Endothelial cell (in vitro differentiated cells): ENCODE measurements at regions not wholly inside any gene's neighbourhood (a gene's known extent, or its start where the extent isn't known, plus 50 kb on each side); places are given as distances from the start of the nearest gene placed in this dataset.

Experiments
- DNase-seq: peaks from one replicate; pipeline ENCODE4 v3.0.0; 2021; ENCODE audit warnings: low spot score
- H3K27ac Mint-ChIP-seq: one replicate; pipeline ENCODE4 v1.8.0; 2021; ENCODE audit warnings: mixed read lengths, inconsistent platforms; ENCODE audit not compliant: unreplicated experiment
- H3K27me3 Mint-ChIP-seq: one replicate; pipeline ENCODE4 v1.8.0; 2021; ENCODE audit warnings: mild to moderate bottlenecking, moderate library complexity, mixed read lengths, inconsistent platforms; ENCODE audit not compliant: unreplicated experiment
- H3K36me3 Mint-ChIP-seq: one replicate; pipeline ENCODE4 v1.8.0; 2021; ENCODE audit warnings: mild to moderate bottlenecking, low read depth, mixed read lengths, inconsistent platforms; ENCODE audit not compliant: unreplicated experiment
- H3K4me1 Mint-ChIP-seq: one replicate; pipeline ENCODE4 v1.8.0; 2021; ENCODE audit warnings: mild to moderate bottlenecking, mixed read lengths, inconsistent platforms; ENCODE audit not compliant: unreplicated experiment
- H3K4me3 Mint-ChIP-seq: one replicate; pipeline ENCODE4 v1.8.0; 2021; ENCODE audit warnings: mild to moderate bottlenecking, mixed read lengths, inconsistent platforms; ENCODE audit not compliant: unreplicated experiment
- H3K9me3 Mint-ChIP-seq: one replicate; pipeline ENCODE4 v1.8.0; 2021; ENCODE audit warnings: mixed read lengths, inconsistent platforms; ENCODE audit not compliant: unreplicated experiment
- TF ChIP-seq, protein P1 (sequence below): fragments of 200-600 bp; sonication (generic); IDR thresholded peaks from one replicate; pipeline ENCODE4 v1.5.0; 2021; ENCODE audit warnings: antibody characterized with exemption; ENCODE audit not compliant: unreplicated experiment

- Mint-ChIP-seq H3K36me3 (peaks cover 3% of the 10 kb centered on the region), H3K4me1 (peaks cover 2% of the 10 kb centered on the region), H3K27me3 (no peaks in the 10 kb centered on the region), H3K9me3 (no peaks in the 10 kb centered on the region), H3K4me3 (no peak overlapping the region), H3K27ac (no peak overlapping the region)
- DNase-seq, result no peak
- TF ChIP-seq, protein P1, sequence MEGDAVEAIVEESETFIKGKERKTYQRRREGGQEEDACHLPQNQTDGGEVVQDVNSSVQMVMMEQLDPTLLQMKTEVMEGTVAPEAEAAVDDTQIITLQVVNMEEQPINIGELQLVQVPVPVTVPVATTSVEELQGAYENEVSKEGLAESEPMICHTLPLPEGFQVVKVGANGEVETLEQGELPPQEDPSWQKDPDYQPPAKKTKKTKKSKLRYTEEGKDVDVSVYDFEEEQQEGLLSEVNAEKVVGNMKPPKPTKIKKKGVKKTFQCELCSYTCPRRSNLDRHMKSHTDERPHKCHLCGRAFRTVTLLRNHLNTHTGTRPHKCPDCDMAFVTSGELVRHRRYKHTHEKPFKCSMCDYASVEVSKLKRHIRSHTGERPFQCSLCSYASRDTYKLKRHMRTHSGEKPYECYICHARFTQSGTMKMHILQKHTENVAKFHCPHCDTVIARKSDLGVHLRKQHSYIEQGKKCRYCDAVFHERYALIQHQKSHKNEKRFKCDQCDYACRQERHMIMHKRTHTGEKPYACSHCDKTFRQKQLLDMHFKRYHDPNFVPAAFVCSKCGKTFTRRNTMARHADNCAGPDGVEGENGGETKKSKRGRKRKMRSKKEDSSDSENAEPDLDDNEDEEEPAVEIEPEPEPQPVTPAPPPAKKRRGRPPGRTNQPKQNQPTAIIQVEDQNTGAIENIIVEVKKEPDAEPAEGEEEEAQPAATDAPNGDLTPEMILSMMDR, result no peak
Observed at GRCh38 chrX:10033375-10034007, 66.3 kb downstream of the CLDN34 start.

- Mint-ChIP-seq H3K27ac (no peak overlapping the region), H3K4me3 (no peak overlapping the region), H3K27me3 (no peaks in the 10 kb centered on the region), H3K9me3 (no peaks in the 10 kb centered on the region), H3K36me3 (peaks cover 3% of the 10 kb centered on the region), H3K4me1 (peaks cover 2% of the 10 kb centered on the region)
- TF ChIP-seq, protein P1, result no peak
- DNase-seq, result no peak
Observed at GRCh38 chrX:10034740-10035260, 67.6 kb downstream of the CLDN34 start.

DNA sequence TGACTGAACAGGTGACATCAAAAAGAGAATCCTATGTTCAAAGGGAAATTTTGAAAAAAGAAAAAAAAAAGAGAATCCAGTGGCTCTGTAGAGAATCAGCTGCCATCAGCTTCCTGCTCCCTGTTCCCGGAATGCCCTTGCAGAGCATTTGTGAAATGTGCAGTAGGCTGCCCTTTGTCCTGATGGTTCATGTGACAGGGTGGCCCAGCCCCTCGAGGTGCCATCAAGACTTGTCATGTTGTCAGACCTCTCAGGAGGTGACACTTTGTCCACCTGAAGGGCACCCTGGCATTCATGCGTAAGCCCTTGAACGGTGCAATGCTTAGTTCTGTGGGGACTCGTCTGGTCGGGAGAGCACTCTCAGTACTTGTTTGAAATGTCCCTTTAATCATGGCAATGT, 71.4 kb downstream of the CLDN34 start:
- no peaks in the 10 kb centered on the region for H3K36me3 Mint-ChIP-seq
- no peak for DNase-seq
- H3K4me3 Mint-ChIP-seq, result no peak overlapping the region
- H3K27ac Mint-ChIP-seq, result no peak overlapping the region
- peaks cover 3% of the 10 kb centered on the region for H3K4me1 Mint-ChIP-seq
- no peaks in the 10 kb centered on the region for H3K27me3 Mint-ChIP-seq
- H3K9me3 Mint-ChIP-seq, result no peaks in the 10 kb centered on the region
- TF ChIP-seq, protein P1, result no peak

DNA sequence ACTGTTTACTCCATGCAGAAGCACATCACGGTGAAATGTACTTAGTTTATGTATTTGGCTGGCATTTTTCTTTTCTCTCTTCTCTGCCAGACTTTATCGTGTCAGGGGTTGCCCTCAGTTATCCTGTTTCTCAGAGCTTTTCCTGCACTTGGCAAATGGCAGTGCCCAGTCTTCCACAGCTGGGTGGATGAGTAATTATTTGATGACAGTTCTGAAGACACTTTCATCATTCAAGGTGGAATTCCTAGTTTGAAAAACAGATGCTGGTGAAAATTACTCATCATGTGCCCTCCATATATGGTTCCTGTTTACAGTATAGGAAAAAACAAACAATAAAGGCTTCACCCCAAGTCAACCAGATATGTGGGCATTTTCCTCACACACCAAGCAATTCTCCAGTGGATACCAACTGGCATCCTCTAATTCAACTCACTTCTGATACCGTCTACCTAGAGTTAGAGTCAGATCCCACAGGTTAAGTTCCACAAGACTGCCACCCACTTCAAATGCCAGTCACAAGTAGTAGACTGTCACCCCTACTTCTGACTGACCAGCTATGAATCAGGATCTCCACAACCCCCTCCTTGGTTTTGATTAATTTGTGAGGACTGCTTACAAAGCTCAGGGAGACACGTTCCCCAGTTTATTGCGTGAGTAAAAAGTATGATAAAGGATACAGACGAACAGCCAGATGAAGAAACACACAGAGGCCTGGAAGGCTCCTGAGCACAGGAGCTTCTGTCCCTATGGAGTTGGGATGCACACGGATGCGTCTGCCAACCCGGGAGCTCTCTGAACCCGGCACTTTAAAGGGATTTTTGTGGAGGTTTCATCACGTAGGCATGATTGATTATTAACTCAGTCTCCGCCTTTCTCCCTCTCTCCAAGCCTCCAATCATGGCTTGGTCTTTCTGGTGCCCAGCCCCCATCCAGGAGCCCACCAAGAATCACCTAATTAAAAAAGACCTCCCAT, 72.9 kb downstream of the CLDN34 start:
- Mint-ChIP-seq H3K4me3 (no peak overlapping the region), H3K36me3 (no peaks in the 10 kb centered on the region), H3K4me1 (peaks cover 3% of the 10 kb centered on the region), H3K9me3 (no peaks in the 10 kb centered on the region), H3K27me3 (no peaks in the 10 kb centered on the region), H3K27ac (no peak overlapping the region)
- TF ChIP-seq, protein P1, result no peak
- DNase-seq, result no peak
